ENCODE measurements at regions not wholly inside any gene's neighbourhood (a gene's known extent, or its start where the extent isn't known, plus 50 kb on each side); places are given as distances from the start of the nearest gene placed in this dataset.

- FAIRE-seq, result no peak
Observed at GRCh38 chr2:196403471-196403870, 232.1 kb upstream of the STK17B start.

GRCh38 chr2:196404276-196404675 is 232.9 kb upstream of the STK17B start:
- FAIRE-seq, result no peak

GRCh38 chr2:196407675-196408264 is 231.7 kb upstream of the CCDC150 start:
- no peak for FAIRE-seq

- FAIRE-seq, result no peak
Observed at GRCh38 chr2:196409376-196409775, 230.1 kb upstream of the CCDC150 start.

- FAIRE-seq, result no peak
Observed at GRCh38 chr2:196410008-196410407, 229.5 kb upstream of the CCDC150 start.

GRCh38 chr2:196413821-196414274 is 225.7 kb upstream of the CCDC150 start:
- FAIRE-seq, result no peak

GRCh38 chr2:196415384-196415783 is 224.1 kb upstream of the CCDC150 start:
- FAIRE-seq, result no peak

GRCh38 chr2:196420143-196420542 is 219.4 kb upstream of the CCDC150 start:
- FAIRE-seq, result no peak

- FAIRE-seq, result no peak
Observed at GRCh38 chr2:196421880-196422279, 217.6 kb upstream of the CCDC150 start.

- FAIRE-seq, result no peak
Observed at GRCh38 chr2:196422361-196422760, 217.2 kb upstream of the CCDC150 start.

GRCh38 chr2:196426122-196426521 is 213.4 kb upstream of the CCDC150 start:
- no peak for FAIRE-seq

- no peak for FAIRE-seq
Observed at GRCh38 chr2:196427986-196428634, 211.4 kb upstream of the CCDC150 start.

GRCh38 chr2:196431076-196431475 is 208.4 kb upstream of the CCDC150 start:
- FAIRE-seq, result no peak

- no peak for FAIRE-seq
Observed at GRCh38 chr2:196431957-196432356, 207.6 kb upstream of the CCDC150 start.

GRCh38 chr2:196433116-196433515 is 206.4 kb upstream of the CCDC150 start:
- no peak for FAIRE-seq

GRCh38 chr2:196434217-196434616 is 205.3 kb upstream of the CCDC150 start:
- no peak for FAIRE-seq

- FAIRE-seq, result no peak
Observed at GRCh38 chr2:196435189-196435588, 204.3 kb upstream of the CCDC150 start.

GRCh38 chr2:196437626-196438025 is 201.9 kb upstream of the CCDC150 start:
- FAIRE-seq, result no peak

GRCh38 chr2:196439760-196440159 is 199.8 kb upstream of the CCDC150 start:
- no peak for FAIRE-seq

GRCh38 chr2:196440413-196440812 is 199.1 kb upstream of the CCDC150 start:
- FAIRE-seq, result no peak

GRCh38 chr2:196441527-196441926 is 198.0 kb upstream of the CCDC150 start:
- FAIRE-seq, result no peak

GRCh38 chr2:196442211-196442610 is 197.3 kb upstream of the CCDC150 start:
- FAIRE-seq, result no peak

- FAIRE-seq, result no peak
Observed at GRCh38 chr2:196444442-196444841, 195.1 kb upstream of the CCDC150 start.

- no peak for FAIRE-seq
Observed at GRCh38 chr2:196445991-196446390, 193.5 kb upstream of the CCDC150 start.

Measured in A204.1 (cell line).